Fibroblast of villous mesenchyme (primary cell): ENCODE measurements at regions not wholly inside any gene's neighbourhood (a gene's known extent, or its start where the extent isn't known, plus 50 kb on each side); places are given as distances from the start of the nearest gene placed in this dataset.

Source experiments
- DNase-seq: peaks from one replicate; pipeline ENCODE4 v3.0.0-alpha.2; 2010; ENCODE audit warnings: low read depth
- H3K4me3 ChIP-seq: 2 replicates; pipeline ENCODE4 v1.5.1; 2011; ENCODE audit warnings: low read depth, mild to moderate bottlenecking, low read length
- CTCF ChIP-seq: IDR thresholded peaks from 2 replicates; pipeline ENCODE4 v1.5.1; 2012; ENCODE audit warnings: low read depth, mild to moderate bottlenecking, low read length; ENCODE audit not compliant: insufficient read depth

- peak; percentile 71 for DNase-seq
- no peak for TF ChIP-seq CTCF
These were observed 174.0 kb downstream of the SUCNR1 start for GRCh38 chr3:152047465-152047864.

GRCh38 chr3:152048831-152049230 lies 175.4 kb downstream of the SUCNR1 start:
- H3K4me3 ChIP-seq: no peak overlapping the region
- no peak for DNase-seq
- TF ChIP-seq CTCF: no peak

More at GRCh38 chr3:152047465-152047864, 174.0 kb downstream of the SUCNR1 start:
- no peak overlapping the region for H3K4me3 ChIP-seq

GRCh38 chr3:152050903-152051302 lies 177.5 kb downstream of the SUCNR1 start:
- peak; percentile 84 for DNase-seq
- TF ChIP-seq CTCF: no peak
- H3K4me3 ChIP-seq: no peak overlapping the region

- DNase-seq: peak; percentile 78
- H3K4me3 ChIP-seq: no peak overlapping the region
- no peak for TF ChIP-seq CTCF
These were observed 178.3 kb downstream of the SUCNR1 start for GRCh38 chr3:152051501-152052404.

GRCh38 chr3:152053866-152054265 lies 180.4 kb downstream of the SUCNR1 start:
- no peak for DNase-seq
- H3K4me3 ChIP-seq: no peak overlapping the region
- TF ChIP-seq CTCF: no peak

- H3K4me3 ChIP-seq: no peak overlapping the region
- no peak for TF ChIP-seq CTCF
- no peak for DNase-seq
These were observed 180.9 kb downstream of the SUCNR1 start for GRCh38 chr3:152054315-152054714.
